AG08395 (cell line): ENCODE measurements at regions not wholly inside any gene's neighbourhood (a gene's known extent, or its start where the extent isn't known, plus 50 kb on each side); places are given as distances from the start of the nearest gene placed in this dataset.

Source experiments
- DNase-seq: peaks from one replicate; pipeline ENCODE4 v3.0.0; 2012; ENCODE audit warnings: mixed read lengths, low spot score

DNA sequence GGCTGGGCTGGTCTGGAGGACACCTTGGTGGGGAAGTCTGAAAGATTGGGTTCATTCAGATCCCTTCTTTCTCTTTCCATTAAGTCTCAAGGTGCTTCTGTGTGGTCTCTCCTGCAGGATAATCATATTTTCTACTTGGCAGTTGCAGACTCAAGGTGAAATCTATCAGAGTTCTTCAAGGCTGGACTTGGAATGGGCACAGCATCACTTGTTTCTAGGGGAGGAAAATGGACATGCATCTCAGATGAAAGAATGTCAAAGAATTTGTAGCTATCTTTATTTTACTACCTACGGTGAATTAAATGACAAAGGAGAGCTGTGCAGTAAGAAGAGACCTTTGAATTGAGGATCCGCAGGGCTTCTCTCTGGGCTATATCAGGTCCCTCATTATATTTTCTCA is 69.8 kb upstream of the PAPPA start:
- no peak for DNase-seq

DNA sequence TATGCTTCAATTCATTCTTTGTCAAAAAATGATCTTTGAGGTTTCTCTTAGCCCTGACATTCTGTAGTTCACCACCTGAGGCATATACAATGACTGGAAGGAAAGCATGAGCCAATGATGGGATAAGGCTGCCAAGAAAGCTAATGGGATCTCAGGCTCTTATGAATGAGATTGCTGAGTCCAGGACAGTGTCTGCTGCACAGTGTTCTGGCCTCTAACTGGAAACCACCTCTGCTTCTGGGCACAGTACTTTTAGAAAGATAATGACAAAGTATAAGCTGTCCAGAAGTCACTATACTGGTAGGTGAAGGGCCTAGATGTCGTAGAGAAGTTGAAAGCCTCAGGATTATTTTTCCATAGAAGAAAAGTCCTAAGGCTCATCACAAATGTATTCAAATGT is 69.1 kb upstream of the PAPPA start:
- DNase-seq: no peak

DNA sequence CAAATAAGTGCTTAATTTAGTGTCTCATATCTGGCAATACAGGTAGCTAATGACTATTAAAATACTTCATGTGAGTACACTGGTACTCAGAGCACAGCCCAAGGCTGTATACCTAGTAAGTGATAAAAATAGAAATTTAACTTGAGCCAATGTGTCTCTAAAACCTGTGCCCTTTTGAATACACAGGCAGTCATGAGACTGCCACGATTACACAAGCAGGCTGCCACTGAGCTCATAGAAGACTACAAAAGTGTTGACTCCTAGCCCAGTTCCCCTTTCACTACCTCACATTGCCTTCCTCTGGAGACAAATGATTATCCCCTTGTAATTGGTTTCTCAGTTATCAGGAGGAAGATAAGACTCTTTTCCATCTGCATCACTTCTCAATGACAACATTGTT is 66.3 kb upstream of the PAPPA start:
- DNase-seq: peak; percentile 25

DNA sequence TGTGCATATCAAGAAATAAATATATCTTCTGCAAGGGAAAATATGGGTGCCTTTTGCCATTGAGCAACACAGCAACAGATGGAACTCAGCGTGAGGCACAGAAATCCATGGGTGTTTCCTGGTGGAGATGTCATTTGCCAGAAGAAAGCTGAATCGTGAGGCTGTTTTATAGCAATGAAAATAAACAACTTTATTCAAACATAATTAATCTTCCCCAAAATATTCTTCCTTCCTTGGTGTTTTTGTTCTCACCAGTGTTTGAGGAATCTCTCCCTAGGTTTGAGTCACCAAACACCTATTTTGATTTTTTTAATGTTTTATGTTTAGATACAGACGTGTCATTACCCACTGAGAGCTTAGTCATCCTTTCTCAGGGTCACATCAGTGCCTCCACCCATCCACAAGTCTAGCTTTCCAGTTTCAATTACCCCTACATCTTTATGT is 65.8 kb upstream of the PAPPA start:
- peak; percentile 54 for DNase-seq

DNA sequence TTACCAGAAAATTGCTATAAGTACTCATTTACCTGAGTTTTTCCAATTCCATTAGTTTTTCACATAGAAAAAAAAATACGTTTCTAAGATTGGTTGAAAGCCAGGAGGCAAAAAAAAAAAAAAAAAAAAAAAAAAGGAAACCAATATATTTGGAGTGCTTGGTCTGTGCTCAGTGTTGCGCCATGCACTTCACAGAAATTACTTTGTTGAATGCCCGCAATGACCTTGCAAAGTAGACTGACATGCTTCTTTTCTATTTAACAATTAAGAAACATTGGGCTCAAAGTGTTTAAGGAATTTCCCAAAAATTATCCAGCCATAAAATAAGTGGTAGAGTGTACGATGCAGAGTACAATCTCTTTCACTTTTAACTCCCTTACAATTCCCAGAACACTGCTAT is 65.2 kb upstream of the PAPPA start:
- DNase-seq: no peak

DNA sequence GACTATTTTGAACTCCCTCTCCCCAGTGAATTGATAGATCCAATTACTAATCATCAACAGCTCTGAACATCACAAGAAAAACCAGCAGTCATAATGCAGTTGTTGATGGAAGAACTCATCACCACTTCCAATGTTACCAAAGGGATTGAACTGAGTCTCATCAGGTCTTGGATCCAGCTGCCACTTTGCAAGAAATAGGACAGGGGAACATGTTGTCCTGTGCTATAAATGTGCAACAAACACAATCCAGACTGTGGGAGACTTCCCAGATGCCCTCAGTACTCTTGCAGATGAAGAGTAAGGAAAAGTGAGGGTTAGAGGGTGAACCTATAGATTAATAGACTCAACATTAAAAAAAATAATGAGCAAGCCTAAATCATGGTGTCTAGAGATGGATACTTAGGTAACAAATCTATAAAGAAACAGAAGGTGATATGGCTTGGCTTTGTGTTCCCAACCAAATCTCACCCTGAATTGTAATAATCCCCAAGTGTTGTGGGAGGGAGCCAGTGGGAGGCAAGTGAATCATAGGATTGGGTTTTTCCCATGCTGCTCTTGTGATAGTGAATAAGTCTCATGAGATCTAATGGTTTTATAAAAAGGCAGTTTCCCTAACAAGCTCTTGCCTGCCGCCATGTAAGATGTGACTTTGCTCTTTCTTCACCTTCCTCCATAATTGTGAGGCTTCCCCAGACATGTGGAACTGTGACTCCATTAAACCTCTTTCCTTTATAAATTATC is 63.4 kb upstream of the PAPPA start:
- DNase-seq: no peak

DNA sequence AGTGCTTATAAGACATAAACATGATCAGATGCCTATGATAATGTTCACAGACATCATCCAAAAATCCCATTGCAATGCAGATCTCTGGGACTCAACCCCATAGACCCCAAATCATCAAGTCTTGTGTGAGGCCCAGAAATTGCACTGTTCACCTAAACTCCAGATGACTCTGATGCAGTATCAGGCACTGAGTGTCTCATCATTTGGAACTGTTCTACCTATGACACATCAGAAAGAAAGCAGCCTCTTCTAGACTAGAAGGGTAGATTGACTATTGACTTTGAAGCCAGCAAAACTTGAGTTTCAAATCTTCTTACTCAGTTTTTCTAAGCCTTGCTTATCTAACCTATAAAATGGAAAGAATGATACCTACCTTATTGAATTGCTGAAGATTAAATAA is 58.7 kb upstream of the PAPPA start:
- peak; percentile 37 for DNase-seq

DNA sequence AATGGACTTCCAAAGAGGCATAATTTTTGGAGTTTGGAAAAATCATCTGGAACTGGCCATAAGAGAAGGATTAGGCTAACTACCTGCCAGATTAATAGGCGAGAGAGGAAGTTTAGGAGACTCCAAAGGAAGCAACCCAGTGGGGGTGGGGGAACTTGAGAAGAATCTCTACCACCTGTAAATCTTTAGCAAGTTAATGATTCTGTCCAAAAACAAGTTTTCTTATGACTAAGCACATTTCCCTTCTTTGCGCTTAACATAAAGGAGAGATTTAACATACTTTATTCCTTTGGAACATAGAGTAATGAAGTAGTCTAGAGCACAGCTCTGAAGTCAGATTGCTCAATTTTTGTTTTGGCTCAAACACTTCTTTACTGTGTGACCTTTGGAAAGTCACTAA is 58.2 kb upstream of the PAPPA start:
- no peak for DNase-seq

DNA sequence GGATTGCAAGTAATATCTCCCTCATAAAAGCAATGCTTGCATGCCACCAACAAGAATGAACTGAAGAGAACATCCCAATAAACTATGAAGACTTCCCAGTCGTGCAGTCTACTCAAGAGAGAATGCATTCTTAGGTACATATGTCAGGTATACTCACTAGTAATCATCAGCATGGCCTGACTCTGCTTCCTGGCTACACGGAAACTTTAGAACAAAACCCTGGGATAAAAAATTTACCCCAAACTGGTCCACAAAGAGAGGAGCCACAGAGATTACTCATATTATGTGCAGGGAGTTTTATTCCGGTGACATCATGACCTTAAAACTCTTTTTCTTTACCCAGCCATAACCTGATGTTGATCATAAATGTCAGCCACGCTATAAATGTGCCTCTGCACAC is 57.5 kb upstream of the PAPPA start:
- peak; percentile 7 for DNase-seq

DNA sequence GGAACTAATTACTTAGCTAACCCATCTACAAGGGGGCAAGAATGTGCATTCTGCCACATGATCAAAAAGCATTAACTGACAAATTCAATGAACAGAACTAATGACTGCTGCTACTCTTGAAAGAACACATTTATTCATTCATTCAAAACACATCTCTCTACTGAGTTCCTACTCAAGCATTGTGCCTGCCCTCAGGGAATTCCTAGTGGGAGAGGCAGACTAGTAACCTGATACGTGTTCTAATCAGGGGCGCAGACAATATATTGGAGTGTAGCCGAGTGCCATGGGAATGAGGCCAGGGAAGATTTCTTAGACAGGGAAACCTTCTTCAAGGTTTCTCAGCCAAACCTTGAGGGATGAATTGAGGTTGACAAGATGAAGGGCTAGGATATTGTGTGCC is 56.7 kb upstream of the PAPPA start:
- DNase-seq: no peak

DNA sequence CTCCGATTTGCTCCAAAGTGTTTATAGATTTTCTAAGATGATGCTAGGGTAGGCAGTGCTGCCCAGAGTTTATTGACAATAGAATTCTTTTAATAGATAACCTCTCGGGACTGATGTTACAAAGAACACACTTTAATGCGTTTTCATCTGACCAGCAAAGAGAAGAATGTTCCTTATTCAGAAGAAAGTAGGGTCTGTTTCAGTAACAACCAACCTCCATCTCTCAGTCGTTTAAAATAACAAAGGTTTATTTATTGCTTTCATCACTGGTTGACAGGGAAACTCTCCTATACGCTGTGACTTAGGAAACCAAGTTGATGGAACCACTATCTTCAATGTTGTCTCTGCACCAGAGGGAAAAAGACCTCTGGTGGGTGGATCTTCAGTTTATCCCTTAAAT is 55.1 kb upstream of the PAPPA start:
- DNase-seq: no peak

DNA sequence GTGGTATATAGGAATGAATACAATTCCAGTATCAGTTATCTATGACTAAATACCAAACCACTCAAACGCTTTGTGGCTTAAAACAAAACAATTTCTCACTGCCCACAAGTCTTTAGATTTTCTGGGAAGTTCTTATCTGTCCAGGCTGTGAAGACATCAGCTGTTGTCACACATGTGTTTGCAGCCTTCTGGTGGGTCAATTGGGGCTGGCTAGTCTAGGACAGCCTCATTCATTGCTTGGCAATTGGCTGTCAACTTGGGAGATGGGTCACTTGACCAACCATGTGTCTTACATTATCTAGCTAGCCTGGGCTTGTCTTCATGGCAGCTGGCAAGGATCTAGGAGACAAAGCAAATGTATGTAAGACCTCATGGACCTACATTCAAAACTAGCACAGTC is 53.8 kb upstream of the PAPPA start:
- DNase-seq: no peak

DNA sequence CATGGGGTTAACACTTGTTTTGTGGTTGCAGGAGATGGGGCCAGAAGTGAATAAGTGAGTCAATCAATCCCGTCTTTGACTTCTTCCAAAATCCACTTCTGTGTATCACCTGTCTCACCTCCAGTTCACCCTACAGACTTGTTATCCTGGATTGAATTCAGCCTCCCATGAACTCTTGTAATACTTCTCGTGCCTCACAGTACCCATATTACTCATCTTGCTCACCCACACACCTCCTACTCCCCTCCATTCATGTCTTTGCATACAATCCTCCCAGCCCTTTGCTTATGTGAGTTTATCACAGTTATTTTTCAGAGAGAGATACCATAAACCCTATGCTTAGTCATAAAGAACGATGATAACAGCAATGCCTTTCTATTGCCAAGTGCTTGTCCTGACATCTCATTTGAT is 52.9 kb upstream of the PAPPA start:
- DNase-seq: no peak

DNA sequence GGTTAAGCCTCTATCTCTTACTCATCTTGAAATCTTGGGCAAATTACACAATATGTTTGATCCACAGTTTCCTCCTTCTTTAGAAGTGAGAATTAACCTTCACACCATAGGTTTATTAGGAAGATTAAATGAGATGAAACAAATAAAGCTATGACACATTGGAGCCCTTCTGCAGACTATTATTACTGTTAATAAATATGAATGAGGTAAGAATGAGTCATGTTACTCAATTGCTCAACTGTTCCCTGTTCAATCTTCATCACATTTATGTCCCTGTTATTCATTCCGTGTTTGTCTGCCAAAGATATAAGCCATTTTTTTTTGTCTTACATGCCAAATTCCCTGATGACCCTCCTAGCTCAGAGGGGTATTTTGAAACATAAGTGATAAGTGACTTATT is 52.1 kb upstream of the PAPPA start:
- DNase-seq: peak; percentile 32

DNA sequence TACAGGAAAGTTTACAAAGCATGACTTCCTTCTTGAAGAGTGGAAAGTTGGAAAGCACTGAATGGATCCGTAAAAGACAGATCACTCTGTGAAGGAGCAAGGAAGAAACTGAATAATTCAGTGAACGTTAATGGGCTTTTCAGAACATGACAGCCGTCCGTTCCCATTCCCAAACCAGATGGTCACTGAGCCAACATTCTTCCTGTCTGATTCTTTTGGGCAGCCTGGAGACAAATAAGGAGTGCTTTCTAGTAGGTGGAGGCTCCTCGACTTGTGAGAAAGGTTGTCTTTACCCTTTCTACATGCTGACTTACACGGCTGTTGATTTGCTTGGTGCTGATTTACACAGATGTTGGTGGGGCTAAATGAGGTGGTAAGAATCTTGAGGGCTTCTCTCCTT is 51.0 kb upstream of the PAPPA start:
- DNase-seq: no peak
